ENCODE measurements at regions not wholly inside any gene's neighbourhood (a gene's known extent, or its start where the extent isn't known, plus 50 kb on each side); places are given as distances from the start of the nearest gene placed in this dataset.

- TF ChIP-seq CTCF (conservative IDR thresholded peaks at IDR 0.05; ENCODE audit: low read length) (no peak), EZH2phosphoT487 (IDR thresholded peaks at IDR 0.05; ENCODE audit: borderline replicate concordance) (no peak)
Observed at GRCh38 chr15:93583968-93584367, 495.0 kb upstream of the RGMA start.

Measured in Loucy (cell line).